ENCODE measurements at regions not wholly inside any gene's neighbourhood (a gene's known extent, or its start where the extent isn't known, plus 50 kb on each side); places are given as distances from the start of the nearest gene placed in this dataset.

GRCh38 chr9:115295734-115296133 lies 177.8 kb upstream of the TNC start:
- TF ChIP-seq GATA2 (IDR thresholded peaks at IDR 0.05; ENCODE audit: low read depth, low read length): no peak
- no peak for TF ChIP-seq GATA3 (IDR thresholded peaks at IDR 0.05; ENCODE audit: low read depth, low read length)

Data from SH-SY5Y (cell line).